GM12878 (cell line): ENCODE measurements at regions not wholly inside any gene's neighbourhood (a gene's known extent, or its start where the extent isn't known, plus 50 kb on each side); places are given as distances from the start of the nearest gene placed in this dataset.

Experiments
- ATAC-seq: fragments of 200-7000 bp; cut with Tn5 transposase; 3 replicates; pipeline ENCODE4 v1.9.1; 2020; ENCODE audit warnings: mild to moderate bottlenecking, moderate library complexity
- BruUV-seq: library from RNA; stranded (reverse); fragments of 400-500 nt; replicated peaks from 2 replicates; lab custom pipeline; 2021; lab: Mats Ljungman, UMichigan
- CTCF ChIA-PET: fragments of 300-600 bp; sonication (Branson Sonifier 250); formaldehyde crosslinking; extraction: SDS; loops from one replicate; lab custom pipeline; 2021; ENCODE audit warnings: inconsistent platforms; lab: Yijun Ruan, JAX
- POLR2A ChIA-PET: fragments of 350-600 bp; formaldehyde crosslinking; extraction: SDS; loops from one replicate; lab custom pipeline; 2021; ENCODE audit warnings: inconsistent platforms; lab: Charles Lee
- RAD21 ChIA-PET: fragments of 300-600 bp; sonication (Branson Sonifier 250); formaldehyde crosslinking; loops from one replicate; lab custom pipeline; 2023; ENCODE audit warnings: antibody characterized with exemption; ENCODE audit not compliant: unreplicated experiment; lab: Charles Lee
- SMC1A ChIA-PET: fragments of 300-600 bp; sonication (Branson Sonifier 250); formaldehyde crosslinking; loops from one replicate; lab custom pipeline; 2023; ENCODE audit not compliant: unreplicated experiment, uncharacterized antibody; lab: Charles Lee
- DNase-seq: peaks from one replicate; pipeline ENCODE4 v3.0.0-alpha.2; 2011; ENCODE audit warnings: low read depth, low spot score
- FAIRE-seq: peaks from 3 replicates; lab custom pipeline; 2011; peaks lifted over from hg19 to GRCh38; lab: Jason Lieb, UNC
- H2AFZ ChIP-seq: 2 replicates; pipeline ENCODE4 v1.6.0; 2011; ENCODE audit warnings: low read depth, low read length, control low read depth; ENCODE audit not compliant: control insufficient read depth
- H3K27ac ChIP-seq: 2 replicates; pipeline ENCODE4 v1.5.1; 2011; ENCODE audit warnings: control low read depth; ENCODE audit not compliant: control insufficient read depth, insufficient read depth
- H3K27me3 ChIP-seq, 2 experiments: replicated peaks in 1 of 2; 2 replicates each; pipeline versions ENCODE4 v1.6.0 to v1.6.1; 2011; ENCODE audit warnings: low read length in 1 of 2; ENCODE audit not compliant: control insufficient read depth in 2 of 2, insufficient read depth in 2 of 2
- H3K36me3 ChIP-seq, 2 experiments: 2 replicates each; pipeline ENCODE4 v1.5.1; 2011; ENCODE audit warnings: low read length in 1 of 2; ENCODE audit not compliant: control insufficient read depth in 2 of 2, insufficient read depth in 2 of 2
- H3K4me1 ChIP-seq: 2 replicates; pipeline ENCODE4 v1.6.1; 2011; ENCODE audit warnings: mild to moderate bottlenecking, low read length, moderate library complexity, mixed read lengths; ENCODE audit not compliant: control insufficient read depth, insufficient read depth
- H3K4me2 ChIP-seq: 2 replicates; pipeline ENCODE4 v1.6.0; 2011; ENCODE audit warnings: control low read depth; ENCODE audit not compliant: control insufficient read depth, insufficient read depth
- H3K4me3 ChIP-seq: fragments of 200-600 bp; sonication (generic); 2 replicates; pipeline ENCODE4 v1.5.1; 2016
- H3K79me2 ChIP-seq: 2 replicates; pipeline ENCODE4 v1.6.0; 2011; ENCODE audit warnings: low read length; ENCODE audit not compliant: control insufficient read depth, insufficient read depth
- H3K9ac ChIP-seq: 2 replicates; pipeline ENCODE4 v1.8.0; 2011; ENCODE audit warnings: low read length, control low read depth, mixed read lengths; ENCODE audit not compliant: control insufficient read depth, insufficient read depth
- H3K9me3 ChIP-seq: replicated peaks from 3 replicates; pipeline ENCODE4 v1.5.1; 2011; ENCODE audit warnings: mild to moderate bottlenecking, low read length; ENCODE audit not compliant: control insufficient read depth, insufficient read depth
- H4K20me1 ChIP-seq: 2 replicates; pipeline ENCODE4 v1.6.0; 2011; ENCODE audit not compliant: control insufficient read depth, insufficient read depth
- CREB1 ChIP-seq: IDR thresholded peaks from 2 replicates; pipeline ENCODE4 v1.6.1; 2012; ENCODE audit warnings: low read depth, mild to moderate bottlenecking, inconsistent platforms
- GABPA ChIP-seq: IDR thresholded peaks from 2 replicates; pipeline ENCODE4 v1.6.1; 2014; ENCODE audit warnings: antibody characterized with exemption, low read depth, mild to moderate bottlenecking, inconsistent platforms
- LARP7 ChIP-seq: fragments of 450-650 bp; IDR thresholded peaks from 2 replicates; pipeline ENCODE4 v1.6.1; 2017; ENCODE audit warnings: mild to moderate bottlenecking
- MTA3 ChIP-seq: IDR thresholded peaks from 2 replicates; pipeline ENCODE4 v1.6.1; 2012; ENCODE audit warnings: low read length, inconsistent platforms, borderline replicate concordance
- NR2C2 ChIP-seq: IDR thresholded peaks from 2 replicates; pipeline ENCODE4 v1.6.1; 2011; ENCODE audit warnings: borderline replicate concordance, low read depth; ENCODE audit not compliant: control insufficient read depth, insufficient read length
- PAX5 ChIP-seq: IDR thresholded peaks from 2 replicates; pipeline ENCODE4 v1.6.1; 2011; ENCODE audit warnings: low read depth, low read length, borderline replicate concordance
- SUPT20H ChIP-seq: IDR thresholded peaks from 2 replicates; pipeline ENCODE4 v1.6.1; 2011; ENCODE audit warnings: low read depth, mild to moderate bottlenecking, low read length, moderate library complexity, borderline replicate concordance; ENCODE audit not compliant: control insufficient read depth
- ZNF274 ChIP-seq: IDR thresholded peaks from one replicate; pipeline ENCODE4 v1.8.0; 2011; ENCODE audit not compliant: insufficient read length, insufficient read depth
- WGBS: methylation state at CpG from one replicate; pipeline ENCODE4 v1.1.6; 2016; ENCODE audit warnings: low lambda C conversion rate; ENCODE audit not compliant: insufficient replicate concordance, insufficient coverage; ENCODE audit errors: missing lambda C conversion rate; 5-methylcytosine and 5-hydroxymethylcytosine counted together
- in situ Hi-C: fragments of 300-500 bp; cut with MboI; formaldehyde crosslinking; loops from 9 replicates; pipeline ENCODE4 v1.14.3; 2018; ENCODE audit warnings: mixed read lengths
- intact Hi-C: fragments of 100-400 bp; cut with micrococcal nuclease; formaldehyde crosslinking; loops from one replicate; pipeline ENCODE4 v1.14.2; 2022; ENCODE audit not compliant: unreplicated experiment
- TF ChIP-seq, protein P1 (sequence below): fragments of 450-650 bp; IDR thresholded peaks from 2 replicates; pipeline ENCODE4 v1.6.1; 2014; ENCODE audit warnings: mild to moderate bottlenecking
- TF ChIP-seq, protein P2 (sequence below): fragments of 450-650 bp; IDR thresholded peaks from 2 replicates; pipeline ENCODE4 v1.6.1; 2017; ENCODE audit warnings: borderline replicate concordance
- TF ChIP-seq, protein P3 (sequence below): IDR thresholded peaks from 2 replicates; pipeline ENCODE4 v1.6.1; 2011; ENCODE audit warnings: low read depth, low read length, improper control_type of control experiment, borderline replicate concordance
- TF ChIP-seq, protein P4 (sequence below): IDR thresholded peaks from 2 replicates; pipeline ENCODE4 v1.6.1; 2011; ENCODE audit warnings: borderline replicate concordance, low read depth, mild to moderate bottlenecking, moderate library complexity, low read length; ENCODE audit not compliant: insufficient read depth, poor library complexity, severe bottlenecking

DNA sequence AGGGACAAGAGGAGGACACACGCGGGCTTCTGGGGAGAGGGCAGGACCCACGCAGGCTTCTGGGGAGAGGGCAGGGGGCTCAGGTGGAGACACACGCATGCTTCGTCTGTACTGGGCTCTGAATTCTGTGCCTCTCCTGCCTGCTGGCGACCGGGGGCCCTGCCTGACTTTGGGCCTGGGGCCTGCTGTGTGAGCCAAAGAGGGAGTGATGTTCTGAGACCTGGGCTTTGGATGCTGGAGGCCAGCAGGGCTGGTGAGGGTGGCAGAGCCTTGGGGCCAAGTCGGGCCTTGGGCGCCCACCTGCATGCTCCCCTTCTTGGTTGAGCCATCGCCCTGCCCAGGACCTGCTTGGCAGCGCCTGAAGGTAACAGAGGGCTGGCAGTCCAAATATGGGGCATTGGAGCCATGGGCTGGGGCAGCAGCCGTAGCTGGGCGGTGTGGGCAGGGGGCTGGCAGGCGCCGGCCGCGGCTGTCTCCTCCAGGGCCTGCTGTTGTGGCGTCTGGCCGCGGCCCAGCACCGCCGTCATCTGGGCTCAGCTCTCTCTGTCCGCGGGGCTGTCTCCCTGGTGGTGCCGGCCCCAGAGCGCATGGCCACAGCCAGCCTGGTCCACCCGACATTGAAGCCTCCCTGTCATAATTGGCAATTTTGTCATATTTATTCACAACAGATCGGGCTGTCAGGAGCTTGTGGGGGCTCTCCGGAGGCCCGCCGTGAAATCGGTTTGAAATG lies 78.9 kb downstream of the UNCX start:
- no peak overlapping the region for H2AFZ ChIP-seq
- H3K27ac ChIP-seq = no peak overlapping the region
- intact Hi-C loops = no loop called here
- H4K20me1 ChIP-seq = no peaks in the 10 kb centered on the region
- no peaks in the 10 kb centered on the region for H3K79me2 ChIP-seq
- H3K27me3 ChIP-seq = no peaks in the 10 kb centered on the region; a peak in 1 of 4 replicates
- ChIA-PET SMC1A (no interaction called here), POLR2A (no interaction called here), RAD21 (no interaction called here)
- ATAC-seq = no peak
- H3K9me3 ChIP-seq = no peaks in the 10 kb centered on the region
- no peak for DNase-seq
- TF ChIP-seq ZNF274 (no peak), PAX5 (no peak), SUPT20H (no peak), NR2C2 (no peak), MTA3 (no peak), LARP7 (no peak), GABPA (no peak), CREB1 (no peak)
- TF ChIP-seq, protein P1, sequence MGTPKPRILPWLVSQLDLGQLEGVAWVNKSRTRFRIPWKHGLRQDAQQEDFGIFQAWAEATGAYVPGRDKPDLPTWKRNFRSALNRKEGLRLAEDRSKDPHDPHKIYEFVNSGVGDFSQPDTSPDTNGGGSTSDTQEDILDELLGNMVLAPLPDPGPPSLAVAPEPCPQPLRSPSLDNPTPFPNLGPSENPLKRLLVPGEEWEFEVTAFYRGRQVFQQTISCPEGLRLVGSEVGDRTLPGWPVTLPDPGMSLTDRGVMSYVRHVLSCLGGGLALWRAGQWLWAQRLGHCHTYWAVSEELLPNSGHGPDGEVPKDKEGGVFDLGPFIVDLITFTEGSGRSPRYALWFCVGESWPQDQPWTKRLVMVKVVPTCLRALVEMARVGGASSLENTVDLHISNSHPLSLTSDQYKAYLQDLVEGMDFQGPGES = no peak
- TF ChIP-seq, protein P2, sequence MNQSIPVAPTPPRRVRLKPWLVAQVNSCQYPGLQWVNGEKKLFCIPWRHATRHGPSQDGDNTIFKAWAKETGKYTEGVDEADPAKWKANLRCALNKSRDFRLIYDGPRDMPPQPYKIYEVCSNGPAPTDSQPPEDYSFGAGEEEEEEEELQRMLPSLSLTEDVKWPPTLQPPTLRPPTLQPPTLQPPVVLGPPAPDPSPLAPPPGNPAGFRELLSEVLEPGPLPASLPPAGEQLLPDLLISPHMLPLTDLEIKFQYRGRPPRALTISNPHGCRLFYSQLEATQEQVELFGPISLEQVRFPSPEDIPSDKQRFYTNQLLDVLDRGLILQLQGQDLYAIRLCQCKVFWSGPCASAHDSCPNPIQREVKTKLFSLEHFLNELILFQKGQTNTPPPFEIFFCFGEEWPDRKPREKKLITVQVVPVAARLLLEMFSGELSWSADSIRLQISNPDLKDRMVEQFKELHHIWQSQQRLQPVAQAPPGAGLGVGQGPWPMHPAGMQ = no peak
- TF ChIP-seq, protein P3, sequence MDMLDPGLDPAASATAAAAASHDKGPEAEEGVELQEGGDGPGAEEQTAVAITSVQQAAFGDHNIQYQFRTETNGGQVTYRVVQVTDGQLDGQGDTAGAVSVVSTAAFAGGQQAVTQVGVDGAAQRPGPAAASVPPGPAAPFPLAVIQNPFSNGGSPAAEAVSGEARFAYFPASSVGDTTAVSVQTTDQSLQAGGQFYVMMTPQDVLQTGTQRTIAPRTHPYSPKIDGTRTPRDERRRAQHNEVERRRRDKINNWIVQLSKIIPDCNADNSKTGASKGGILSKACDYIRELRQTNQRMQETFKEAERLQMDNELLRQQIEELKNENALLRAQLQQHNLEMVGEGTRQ = no peak
- TF ChIP-seq, protein P4, sequence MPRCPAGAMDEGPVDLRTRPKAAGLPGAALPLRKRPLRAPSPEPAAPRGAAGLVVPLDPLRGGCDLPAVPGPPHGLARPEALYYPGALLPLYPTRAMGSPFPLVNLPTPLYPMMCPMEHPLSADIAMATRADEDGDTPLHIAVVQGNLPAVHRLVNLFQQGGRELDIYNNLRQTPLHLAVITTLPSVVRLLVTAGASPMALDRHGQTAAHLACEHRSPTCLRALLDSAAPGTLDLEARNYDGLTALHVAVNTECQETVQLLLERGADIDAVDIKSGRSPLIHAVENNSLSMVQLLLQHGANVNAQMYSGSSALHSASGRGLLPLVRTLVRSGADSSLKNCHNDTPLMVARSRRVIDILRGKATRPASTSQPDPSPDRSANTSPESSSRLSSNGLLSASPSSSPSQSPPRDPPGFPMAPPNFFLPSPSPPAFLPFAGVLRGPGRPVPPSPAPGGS = no peak
- TF ChIP-seq, all 136 proteins: peak for 0
- in situ Hi-C loops = no loop called here
- CTCF ChIA-PET = no interaction called here
- no peak overlapping the region for H3K4me2 ChIP-seq
- WGBS = 70% methylated on average over 31 of the region's 32 CpGs
- no peaks in the 10 kb centered on the region for H3K36me3 ChIP-seq
- no peak overlapping the region for H3K9ac ChIP-seq
- no peak overlapping the region for H3K4me3 ChIP-seq
- H3K4me1 ChIP-seq = no peaks in the 10 kb centered on the region
- BruUV-seq = no TSS peak
- no peak for FAIRE-seq
